GM21528 (cell line): ENCODE measurements at regions not wholly inside any gene's neighbourhood (a gene's known extent, or its start where the extent isn't known, plus 50 kb on each side); places are given as distances from the start of the nearest gene placed in this dataset.

Experiments used
- ATAC-seq: cut with Tn5 transposase; IDR thresholded peaks from one replicate; pipeline ENCODE4 v1.9.1; 2021; ENCODE audit warnings: mild to moderate bottlenecking, moderate library complexity; ENCODE audit not compliant: unreplicated experiment, low FRiP score

GRCh38 chr11:86193297-86194095 lies 51.1 kb upstream of the EED start:
- ATAC-seq: peak; percentile 95

- peak; percentile 21 for ATAC-seq
Measured at GRCh38 chr11:86192519-86193257, 51.9 kb upstream of the EED start.

- ATAC-seq: no peak
Measured at GRCh38 chr11:86191874-86192273, 52.7 kb upstream of the EED start.

- no peak for ATAC-seq
Measured at GRCh38 chr11:86187027-86187426, 57.5 kb upstream of the EED start.

- no peak for ATAC-seq
Measured at GRCh38 chr11:86186386-86186785, 58.2 kb upstream of the EED start.

- ATAC-seq: no peak
Measured at GRCh38 chr11:86185381-86185750, 59.2 kb upstream of the EED start.

- no peak for ATAC-seq
Measured at GRCh38 chr11:86184728-86185380, 59.7 kb upstream of the EED start.

GRCh38 chr11:86183694-86184093 lies 60.9 kb upstream of the EED start:
- no peak for ATAC-seq

GRCh38 chr11:86182976-86183584 lies 61.5 kb upstream of the EED start:
- ATAC-seq: peak; percentile 75

- no peak for ATAC-seq
Measured at GRCh38 chr11:86181379-86181778, 63.2 kb upstream of the EED start.

- ATAC-seq: no peak
Measured at GRCh38 chr11:86180851-86181250, 63.7 kb upstream of the EED start.

- no peak for ATAC-seq
Measured at GRCh38 chr11:86180423-86180822, 64.1 kb upstream of the EED start.

GRCh38 chr11:86179646-86180064 lies 64.9 kb upstream of the EED start:
- ATAC-seq: no peak

- ATAC-seq: no peak
Measured at GRCh38 chr11:86177302-86177701, 67.3 kb upstream of the EED start.

- no peak for ATAC-seq
Measured at GRCh38 chr11:86176165-86176884, 68.2 kb upstream of the EED start.

- no peak for ATAC-seq
Measured at GRCh38 chr11:86175626-86176025, 68.9 kb upstream of the EED start.

GRCh38 chr11:86175191-86175590 lies 69.4 kb upstream of the EED start:
- ATAC-seq: no peak

- no peak for ATAC-seq
Measured at GRCh38 chr11:86174101-86175046, 70.2 kb upstream of the EED start.

GRCh38 chr11:86172894-86173293 lies 71.7 kb upstream of the EED start:
- no peak for ATAC-seq
